ENCODE measurements at regions not wholly inside any gene's neighbourhood (a gene's known extent, or its start where the extent isn't known, plus 50 kb on each side); places are given as distances from the start of the nearest gene placed in this dataset.

GRCh38 chr3:190197346-190197763, 76.7 kb upstream of the P3H2 start:
- H3K27ac Mint-ChIP-seq: no peak overlapping the region
- TF ChIP-seq CTCF (IDR thresholded peaks at IDR 0.05; ENCODE audit: unreplicated experiment): no peak
- no peaks in the 10 kb centered on the region for H3K9me3 Mint-ChIP-seq (ENCODE audit: low read depth)
- no peak for DNase-seq (ENCODE audit: low spot score, unreplicated experiment)
- H3K4me3 Mint-ChIP-seq (ENCODE audit: low read depth): no peak overlapping the region
- peaks cover 4% of the 10 kb centered on the region for H3K4me1 Mint-ChIP-seq (ENCODE audit: low read depth)
- H3K27me3 Mint-ChIP-seq: no peaks in the 10 kb centered on the region
- no peaks in the 10 kb centered on the region for H3K36me3 Mint-ChIP-seq (ENCODE audit: insufficient read depth)

GRCh38 chr3:190194506-190194905, 73.8 kb upstream of the P3H2 start:
- H3K36me3 Mint-ChIP-seq (ENCODE audit: insufficient read depth): no peaks in the 10 kb centered on the region
- H3K27ac Mint-ChIP-seq: no peak overlapping the region
- no peak for DNase-seq (ENCODE audit: low spot score, unreplicated experiment)
- no peaks in the 10 kb centered on the region for H3K9me3 Mint-ChIP-seq (ENCODE audit: low read depth)
- no peak for TF ChIP-seq CTCF (IDR thresholded peaks at IDR 0.05; ENCODE audit: unreplicated experiment)
- no peak overlapping the region for H3K4me3 Mint-ChIP-seq (ENCODE audit: low read depth)
- no peaks in the 10 kb centered on the region for H3K27me3 Mint-ChIP-seq
- peaks cover 4% of the 10 kb centered on the region for H3K4me1 Mint-ChIP-seq (ENCODE audit: low read depth)

- no peak for TF ChIP-seq CTCF (IDR thresholded peaks at IDR 0.05; ENCODE audit: unreplicated experiment)
- no peak overlapping the region for H3K27ac Mint-ChIP-seq
- DNase-seq (ENCODE audit: low spot score, unreplicated experiment): no peak
- no peak overlapping the region for H3K4me3 Mint-ChIP-seq (ENCODE audit: low read depth)
- H3K36me3 Mint-ChIP-seq (ENCODE audit: insufficient read depth): no peaks in the 10 kb centered on the region
- H3K9me3 Mint-ChIP-seq (ENCODE audit: low read depth): no peaks in the 10 kb centered on the region
- no peaks in the 10 kb centered on the region for H3K27me3 Mint-ChIP-seq
- peaks cover 4% of the 10 kb centered on the region for H3K4me1 Mint-ChIP-seq (ENCODE audit: low read depth)
Observed at GRCh38 chr3:190193210-190193609, 72.5 kb upstream of the P3H2 start.

GRCh38 chr3:190192739-190193138, 72.0 kb upstream of the P3H2 start:
- TF ChIP-seq CTCF (IDR thresholded peaks at IDR 0.05; ENCODE audit: unreplicated experiment): no peak
- no peak overlapping the region for H3K4me3 Mint-ChIP-seq (ENCODE audit: low read depth)
- no peaks in the 10 kb centered on the region for H3K27me3 Mint-ChIP-seq

GRCh38 chr3:190192087-190192486, 71.4 kb upstream of the P3H2 start:
- Mint-ChIP-seq H3K36me3 (ENCODE audit: insufficient read depth) (no peaks in the 10 kb centered on the region), H3K27me3 (no peaks in the 10 kb centered on the region), H3K9me3 (ENCODE audit: low read depth) (no peaks in the 10 kb centered on the region), H3K4me3 (ENCODE audit: low read depth) (no peak overlapping the region), H3K27ac (no peak overlapping the region), H3K4me1 (ENCODE audit: low read depth) (no peaks in the 10 kb centered on the region)
- DNase-seq (ENCODE audit: low spot score, unreplicated experiment): no peak
- TF ChIP-seq CTCF (IDR thresholded peaks at IDR 0.05; ENCODE audit: unreplicated experiment): no peak

More at GRCh38 chr3:190192739-190193138, 72.0 kb upstream of the P3H2 start:
- Mint-ChIP-seq H3K36me3 (ENCODE audit: insufficient read depth) (no peaks in the 10 kb centered on the region), H3K4me1 (ENCODE audit: low read depth) (peaks cover 4% of the 10 kb centered on the region), H3K9me3 (ENCODE audit: low read depth) (no peaks in the 10 kb centered on the region), H3K27ac (no peak overlapping the region)
- DNase-seq (ENCODE audit: low spot score, unreplicated experiment): no peak

Data from progenitor cell of endocrine pancreas (in vitro differentiated cells).